Left hindlimb (tissue), 1 donor: ENCODE measurements at regions not wholly inside any gene's neighbourhood (a gene's known extent, or its start where the extent isn't known, plus 50 kb on each side); places are given as distances from the start of the nearest gene placed in this dataset.
"Not testable (repeated sequence)": the region's sequence is repeated elsewhere in the genome, so short reads cannot be mapped to it uniquely, and the experiment has no call there.

ENCODE experiments used
- DNase-seq: peaks from one replicate; pipeline ENCODE4 v3.0.0-alpha.2; 2018

- DNase-seq, result no peak
Measured at GRCh38 chr17:13442361-13442760, 159.4 kb downstream of the HS3ST3A1 start.

- DNase-seq, result no peak
Measured at GRCh38 chr17:13441873-13442272, 159.9 kb downstream of the HS3ST3A1 start.

GRCh38 chr17:13437966-13438779, 163.6 kb downstream of the HS3ST3A1 start:
- no peak for DNase-seq

GRCh38 chr17:13435230-13435629, 166.5 kb downstream of the HS3ST3A1 start:
- no peak for DNase-seq

- no peak for DNase-seq
Measured at GRCh38 chr17:13429201-13429600, 172.5 kb downstream of the HS3ST3A1 start.

- no peak for DNase-seq
Measured at GRCh38 chr17:13428611-13429042, 173.1 kb downstream of the HS3ST3A1 start.

GRCh38 chr17:13426991-13427390, 174.7 kb downstream of the HS3ST3A1 start:
- no peak for DNase-seq

- no peak for DNase-seq
Measured at GRCh38 chr17:13425390-13425789, 176.3 kb downstream of the HS3ST3A1 start.

GRCh38 chr17:13421581-13422130, 180.1 kb downstream of the HS3ST3A1 start:
- no peak for DNase-seq

- no peak for DNase-seq
Measured at GRCh38 chr17:13420878-13421277, 180.9 kb downstream of the HS3ST3A1 start.

- DNase-seq, result no peak
Measured at GRCh38 chr17:13420418-13420826, 181.3 kb downstream of the HS3ST3A1 start.

- no peak for DNase-seq
Measured at GRCh38 chr17:13419676-13420075, 182.1 kb downstream of the HS3ST3A1 start.

GRCh38 chr17:13418891-13419290, 182.8 kb downstream of the HS3ST3A1 start:
- no peak for DNase-seq

- DNase-seq, result no peak
Measured at GRCh38 chr17:13417381-13417950, 184.3 kb downstream of the HS3ST3A1 start.

GRCh38 chr17:13416748-13417363, 184.9 kb downstream of the HS3ST3A1 start:
- no peak for DNase-seq

GRCh38 chr17:13415871-13416416, 185.8 kb downstream of the HS3ST3A1 start:
- DNase-seq, result no peak

GRCh38 chr17:13415200-13415599, 186.5 kb downstream of the HS3ST3A1 start:
- DNase-seq, result not testable (repeated sequence)

GRCh38 chr17:13413001-13413400, 188.7 kb downstream of the HS3ST3A1 start:
- DNase-seq, result no peak

- DNase-seq, result no peak
Measured at GRCh38 chr17:13410874-13411273, 190.9 kb downstream of the HS3ST3A1 start.

- DNase-seq, result no peak
Measured at GRCh38 chr17:13410214-13410613, 191.5 kb downstream of the HS3ST3A1 start.

- no peak for DNase-seq
Measured at GRCh38 chr17:13409455-13409854, 192.3 kb downstream of the HS3ST3A1 start.

GRCh38 chr17:13407381-13407780, 194.3 kb downstream of the HS3ST3A1 start:
- DNase-seq, result no peak

GRCh38 chr17:13405807-13406206, 195.9 kb downstream of the HS3ST3A1 start:
- DNase-seq, result no peak
